ENCODE measurements at regions not wholly inside any gene's neighbourhood (a gene's known extent, or its start where the extent isn't known, plus 50 kb on each side); places are given as distances from the start of the nearest gene placed in this dataset.

DNA sequence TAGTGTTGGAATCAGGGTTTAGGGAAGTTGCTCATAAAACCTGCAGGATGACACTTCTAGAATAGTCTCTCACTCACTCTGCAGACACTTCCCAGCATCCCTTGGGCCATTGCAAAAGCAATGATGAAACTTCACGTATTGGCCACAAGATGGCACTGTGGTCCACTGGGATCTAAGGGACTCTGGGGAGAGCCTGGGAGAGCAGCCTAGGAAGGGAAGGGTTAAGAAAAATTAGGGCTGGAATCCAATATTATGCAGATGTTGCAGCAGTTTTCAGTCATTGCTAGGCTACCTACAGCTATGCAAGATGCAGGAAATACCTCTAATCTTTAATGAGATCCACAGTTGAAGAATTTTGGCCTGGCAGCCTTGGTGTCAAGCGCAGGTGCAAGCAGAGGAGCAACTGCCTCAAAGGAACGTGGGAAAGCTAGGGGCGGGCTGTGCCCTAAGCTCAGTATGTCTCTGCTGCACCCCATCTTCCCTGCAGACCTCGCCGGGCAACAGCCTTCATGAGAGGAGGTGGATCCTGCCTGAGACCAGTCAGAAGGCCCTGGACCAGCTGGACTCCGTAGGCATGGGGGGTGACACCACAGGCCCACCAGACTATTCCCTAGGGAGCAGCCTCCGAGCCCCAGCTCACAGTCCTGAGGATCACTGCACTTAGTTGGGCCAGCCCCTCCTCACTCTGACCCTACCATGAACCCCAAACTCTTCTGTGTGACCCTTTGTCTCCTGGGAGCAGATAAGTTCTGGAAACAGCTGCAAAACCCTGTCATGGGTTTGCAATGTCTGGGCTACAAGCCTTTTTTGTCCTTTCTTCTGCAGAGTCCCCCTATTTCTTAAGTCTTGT, 127.9 kb upstream of the PRSS58 start:
- Mint-ChIP-seq H3K36me3 (ENCODE audit: low read depth) (no peaks in the 10 kb centered on the region), H3K27me3 (ENCODE audit: insufficient read depth, low read depth, poor library complexity) (peaks cover 12% of the 10 kb centered on the region), H3K4me3 (no peak overlapping the region), H3K27ac (no peak overlapping the region), H3K9me3 (no peaks in the 10 kb centered on the region), H3K4me1 (peaks cover 14% of the 10 kb centered on the region)
- Histone ChIP-seq H3K9me2 (ENCODE audit: insufficient read depth) (no peaks in the 10 kb centered on the region), H3K4me2 (no peak overlapping the region), H2AFZ (no peak overlapping the region), H3K79me2 (replicated peaks; ENCODE audit: insufficient read depth) (no peaks in the 10 kb centered on the region), H3K4me3 (no peak overlapping the region), H4K20me1 (replicated peaks; ENCODE audit: insufficient read depth) (no peaks in the 10 kb centered on the region), H3K36me3 (ENCODE audit: insufficient read depth) (no peaks in the 10 kb centered on the region), H3F3A (replicated peaks; ENCODE audit: low read depth) (no peaks in the 10 kb centered on the region), H3K4me1 (ENCODE audit: insufficient read depth) (no peaks in the 10 kb centered on the region), H3K27ac (ENCODE audit: low read depth) (no peak overlapping the region), H3K27me3 (ENCODE audit: insufficient read depth) (no peaks in the 10 kb centered on the region)
- DNase-seq (ENCODE audit: low spot score) (peak; percentile 78), ATAC-seq (peak; percentile 95)
- no peak for TF ChIP-seq ZNF331 (CRISPR knock-in tag; IDR thresholded peaks at IDR 0.05; ENCODE audit: low read depth)
- TF ChIP-seq, protein P1, sequence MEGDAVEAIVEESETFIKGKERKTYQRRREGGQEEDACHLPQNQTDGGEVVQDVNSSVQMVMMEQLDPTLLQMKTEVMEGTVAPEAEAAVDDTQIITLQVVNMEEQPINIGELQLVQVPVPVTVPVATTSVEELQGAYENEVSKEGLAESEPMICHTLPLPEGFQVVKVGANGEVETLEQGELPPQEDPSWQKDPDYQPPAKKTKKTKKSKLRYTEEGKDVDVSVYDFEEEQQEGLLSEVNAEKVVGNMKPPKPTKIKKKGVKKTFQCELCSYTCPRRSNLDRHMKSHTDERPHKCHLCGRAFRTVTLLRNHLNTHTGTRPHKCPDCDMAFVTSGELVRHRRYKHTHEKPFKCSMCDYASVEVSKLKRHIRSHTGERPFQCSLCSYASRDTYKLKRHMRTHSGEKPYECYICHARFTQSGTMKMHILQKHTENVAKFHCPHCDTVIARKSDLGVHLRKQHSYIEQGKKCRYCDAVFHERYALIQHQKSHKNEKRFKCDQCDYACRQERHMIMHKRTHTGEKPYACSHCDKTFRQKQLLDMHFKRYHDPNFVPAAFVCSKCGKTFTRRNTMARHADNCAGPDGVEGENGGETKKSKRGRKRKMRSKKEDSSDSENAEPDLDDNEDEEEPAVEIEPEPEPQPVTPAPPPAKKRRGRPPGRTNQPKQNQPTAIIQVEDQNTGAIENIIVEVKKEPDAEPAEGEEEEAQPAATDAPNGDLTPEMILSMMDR (conservative IDR thresholded peaks at IDR 0.05; ENCODE audit: low read depth in 2 of 2), result peak; percentile 72 to 81

DNA sequence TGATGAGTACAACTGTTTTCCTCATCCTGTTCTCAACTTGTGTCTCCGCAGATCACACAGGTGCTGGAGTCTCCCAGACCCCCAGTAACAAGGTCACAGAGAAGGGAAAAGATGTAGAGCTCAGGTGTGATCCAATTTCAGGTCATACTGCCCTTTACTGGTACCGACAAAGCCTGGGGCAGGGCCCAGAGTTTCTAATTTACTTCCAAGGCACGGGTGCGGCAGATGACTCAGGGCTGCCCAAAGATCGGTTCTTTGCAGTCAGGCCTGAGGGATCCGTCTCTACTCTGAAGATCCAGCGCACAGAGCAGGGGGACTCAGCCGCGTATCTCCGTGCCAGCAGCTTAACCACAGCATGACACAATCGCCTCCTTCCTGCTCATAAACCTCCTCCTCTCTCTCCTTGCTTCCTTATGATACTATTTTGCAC, 126.7 kb upstream of the PRSS58 start:
- H3K9me2 ChIP-seq (ENCODE audit: insufficient read depth), result no peaks in the 10 kb centered on the region
- H3K4me2 ChIP-seq, result no peak overlapping the region
- H3K27ac ChIP-seq (ENCODE audit: low read depth), result no peak overlapping the region
- DNase-seq (ENCODE audit: low spot score) (no peak), ATAC-seq (no peak)
- H3K4me3 ChIP-seq, result no peak overlapping the region
- H3K27ac Mint-ChIP-seq, result no peak overlapping the region; the same call in 1 of the 2 replicates
- H2AFZ ChIP-seq, result peak overlapping the region; percentile 18; the same call in 1 of the 2 replicates
- H3K27me3 Mint-ChIP-seq (ENCODE audit: insufficient read depth, low read depth, poor library complexity), result peaks cover 12% of the 10 kb centered on the region
- H3K36me3 ChIP-seq (ENCODE audit: insufficient read depth), result no peaks in the 10 kb centered on the region
- H3K79me2 ChIP-seq (replicated peaks; ENCODE audit: insufficient read depth), result no peaks in the 10 kb centered on the region
- no peaks in the 10 kb centered on the region for H4K20me1 ChIP-seq (replicated peaks; ENCODE audit: insufficient read depth)
- H3K27me3 ChIP-seq (ENCODE audit: insufficient read depth), result no peaks in the 10 kb centered on the region
- peaks cover 3% of the 10 kb centered on the region; the same call in 1 of the 2 replicates for H3K4me1 ChIP-seq (ENCODE audit: insufficient read depth)
- H3K9me3 Mint-ChIP-seq, result no peaks in the 10 kb centered on the region
- no peak overlapping the region for H3K4me3 Mint-ChIP-seq
- no peaks in the 10 kb centered on the region for H3K36me3 Mint-ChIP-seq (ENCODE audit: low read depth)
- peaks cover 14% of the 10 kb centered on the region for H3K4me1 Mint-ChIP-seq
- no peaks in the 10 kb centered on the region for H3F3A ChIP-seq (replicated peaks; ENCODE audit: low read depth)
- TF ChIP-seq, protein P1 (conservative IDR thresholded peaks at IDR 0.05; ENCODE audit: low read depth in 2 of 2), result no peak
- TF ChIP-seq EZH2 (IDR thresholded peaks at IDR 0.05; ENCODE audit: low read depth, unreplicated experiment), result no peak
- no peak for TF ChIP-seq NANOG (IDR thresholded peaks at IDR 0.05; ENCODE audit: borderline replicate concordance)
- no peak for TF ChIP-seq ZNF114 (CRISPR knock-in tag; IDR thresholded peaks at IDR 0.05)
- TF ChIP-seq, protein P2, sequence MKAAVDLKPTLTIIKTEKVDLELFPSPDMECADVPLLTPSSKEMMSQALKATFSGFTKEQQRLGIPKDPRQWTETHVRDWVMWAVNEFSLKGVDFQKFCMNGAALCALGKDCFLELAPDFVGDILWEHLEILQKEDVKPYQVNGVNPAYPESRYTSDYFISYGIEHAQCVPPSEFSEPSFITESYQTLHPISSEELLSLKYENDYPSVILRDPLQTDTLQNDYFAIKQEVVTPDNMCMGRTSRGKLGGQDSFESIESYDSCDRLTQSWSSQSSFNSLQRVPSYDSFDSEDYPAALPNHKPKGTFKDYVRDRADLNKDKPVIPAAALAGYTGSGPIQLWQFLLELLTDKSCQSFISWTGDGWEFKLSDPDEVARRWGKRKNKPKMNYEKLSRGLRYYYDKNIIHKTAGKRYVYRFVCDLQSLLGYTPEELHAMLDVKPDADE (IDR thresholded peaks at IDR 0.05), result no peak
- no peak for TF ChIP-seq STAT1 (IDR thresholded peaks at IDR 0.05; ENCODE audit: unreplicated experiment)
- TF ChIP-seq JUNB (IDR thresholded peaks at IDR 0.05; ENCODE audit: unreplicated experiment), result no peak
- TF ChIP-seq EZH2phosphoT487 (IDR thresholded peaks at IDR 0.05; ENCODE audit: unreplicated experiment), result no peak
- TF ChIP-seq ZNF331 (CRISPR knock-in tag; IDR thresholded peaks at IDR 0.05; ENCODE audit: low read depth), result no peak
- no peak for TF ChIP-seq CREB1 (CRISPR knock-in tag; IDR thresholded peaks at IDR 0.05; ENCODE audit: low read depth)
- no peak for TF ChIP-seq POLR2AphosphoS5 (IDR thresholded peaks at IDR 0.05; ENCODE audit: low read depth)
- TF ChIP-seq, protein P3, sequence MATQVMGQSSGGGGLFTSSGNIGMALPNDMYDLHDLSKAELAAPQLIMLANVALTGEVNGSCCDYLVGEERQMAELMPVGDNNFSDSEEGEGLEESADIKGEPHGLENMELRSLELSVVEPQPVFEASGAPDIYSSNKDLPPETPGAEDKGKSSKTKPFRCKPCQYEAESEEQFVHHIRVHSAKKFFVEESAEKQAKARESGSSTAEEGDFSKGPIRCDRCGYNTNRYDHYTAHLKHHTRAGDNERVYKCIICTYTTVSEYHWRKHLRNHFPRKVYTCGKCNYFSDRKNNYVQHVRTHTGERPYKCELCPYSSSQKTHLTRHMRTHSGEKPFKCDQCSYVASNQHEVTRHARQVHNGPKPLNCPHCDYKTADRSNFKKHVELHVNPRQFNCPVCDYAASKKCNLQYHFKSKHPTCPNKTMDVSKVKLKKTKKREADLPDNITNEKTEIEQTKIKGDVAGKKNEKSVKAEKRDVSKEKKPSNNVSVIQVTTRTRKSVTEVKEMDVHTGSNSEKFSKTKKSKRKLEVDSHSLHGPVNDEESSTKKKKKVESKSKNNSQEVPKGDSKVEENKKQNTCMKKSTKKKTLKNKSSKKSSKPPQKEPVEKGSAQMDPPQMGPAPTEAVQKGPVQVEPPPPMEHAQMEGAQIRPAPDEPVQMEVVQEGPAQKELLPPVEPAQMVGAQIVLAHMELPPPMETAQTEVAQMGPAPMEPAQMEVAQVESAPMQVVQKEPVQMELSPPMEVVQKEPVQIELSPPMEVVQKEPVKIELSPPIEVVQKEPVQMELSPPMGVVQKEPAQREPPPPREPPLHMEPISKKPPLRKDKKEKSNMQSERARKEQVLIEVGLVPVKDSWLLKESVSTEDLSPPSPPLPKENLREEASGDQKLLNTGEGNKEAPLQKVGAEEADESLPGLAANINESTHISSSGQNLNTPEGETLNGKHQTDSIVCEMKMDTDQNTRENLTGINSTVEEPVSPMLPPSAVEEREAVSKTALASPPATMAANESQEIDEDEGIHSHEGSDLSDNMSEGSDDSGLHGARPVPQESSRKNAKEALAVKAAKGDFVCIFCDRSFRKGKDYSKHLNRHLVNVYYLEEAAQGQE (IDR thresholded peaks at IDR 0.05; ENCODE audit: unreplicated experiment), result no peak

Measured in GM23338 (cell line).